Tibial nerve (tissue), 4 donors: ENCODE measurements at regions not wholly inside any gene's neighbourhood (a gene's known extent, or its start where the extent isn't known, plus 50 kb on each side); places are given as distances from the start of the nearest gene placed in this dataset.

Source experiments
- CTCF ChIP-seq, 5 experiments: fragments of 200-600 bp in 3 of 5; fragments of 450-650 bp in 2 of 5; sonication (generic) in 3 of 5; IDR thresholded peaks; one replicate each; pipeline ENCODE4 v1.5.1; 2016 to 2019; ENCODE audit warnings: antibody characterized with exemption in 5 of 5, mild to moderate bottlenecking in 3 of 5, moderate library complexity in 2 of 5
- EP300 ChIP-seq, 2 donors: sonication (generic); formaldehyde crosslinking; IDR thresholded peaks; one replicate each; pipeline ENCODE4 v1.6.1; 2017; ENCODE audit warnings: antibody characterized with exemption in 2 of 2, mild to moderate bottlenecking in 1 of 2
- POLR2A ChIP-seq, 2 donors: fragments of 450-650 bp; IDR thresholded peaks; one replicate each; pipeline ENCODE4 v1.6.1; 2017; ENCODE audit warnings: antibody characterized with exemption in 2 of 2, mild to moderate bottlenecking in 2 of 2, moderate library complexity in 2 of 2

GRCh38 chr10:61219696-61220095 is 233.5 kb downstream of the TMEM26 start:
- TF ChIP-seq CTCF (IDR thresholded peaks at IDR 0.05) (no peak), POLR2A (IDR thresholded peaks at IDR 0.05) (no peak), EP300 (IDR thresholded peaks at IDR 0.05) (no peak)
